ENCODE measurements at regions not wholly inside any gene's neighbourhood (a gene's known extent, or its start where the extent isn't known, plus 50 kb on each side); places are given as distances from the start of the nearest gene placed in this dataset.

- H3K9me3 ChIP-seq (ENCODE audit: control insufficient read depth, insufficient read depth, low read length), result no peaks in the 10 kb centered on the region
- no peak for DNase-seq (ENCODE audit: low read depth, low spot score)
- no CpG with 5 or more reads among the region's 2 CpGs for WGBS (ENCODE audit: insufficient coverage, insufficient read length)
- H3K36me3 ChIP-seq (ENCODE audit: control insufficient read depth, insufficient read depth, low read length), result no peaks in the 10 kb centered on the region
- no peak overlapping the region for H3K27ac ChIP-seq (ENCODE audit: low read length)
- H3K4me3 ChIP-seq (ENCODE audit: low read length), result no peak overlapping the region
- no peaks in the 10 kb centered on the region for H3K27me3 ChIP-seq (ENCODE audit: control insufficient read depth, insufficient read depth, low read length)
- no peaks in the 10 kb centered on the region; the same call in 1 of the 2 replicates for H3K4me1 ChIP-seq (ENCODE audit: control insufficient read depth, insufficient read depth, low read length)
These were observed 74.6 kb upstream of the ADPGK start for GRCh38 chr15:72858205-72858604.

- no peaks in the 10 kb centered on the region for H3K36me3 ChIP-seq (ENCODE audit: control insufficient read depth, insufficient read depth, low read length)
- no peak for DNase-seq (ENCODE audit: low read depth, low spot score)
- no peaks in the 10 kb centered on the region for H3K9me3 ChIP-seq (ENCODE audit: control insufficient read depth, insufficient read depth, low read length)
These were observed 73.9 kb upstream of the ADPGK start for GRCh38 chr15:72857331-72858063.

GRCh38 chr15:72856549-72857040, 73.0 kb upstream of the ADPGK start:
- Histone ChIP-seq H3K36me3 (ENCODE audit: control insufficient read depth, insufficient read depth, low read length) (no peaks in the 10 kb centered on the region), H3K9me3 (ENCODE audit: control insufficient read depth, insufficient read depth, low read length) (no peaks in the 10 kb centered on the region), H3K27ac (ENCODE audit: low read length) (no peak overlapping the region), H3K27me3 (ENCODE audit: control insufficient read depth, insufficient read depth, low read length) (no peaks in the 10 kb centered on the region), H3K4me1 (ENCODE audit: control insufficient read depth, insufficient read depth, low read length) (no peaks in the 10 kb centered on the region; the same call in 1 of the 2 replicates), H3K4me3 (ENCODE audit: low read length) (no peak overlapping the region)
- DNase-seq (ENCODE audit: low read depth, low spot score), result no peak
- no CpG with 5 or more reads among the region's 5 CpGs for WGBS (ENCODE audit: insufficient coverage, insufficient read length)

More at GRCh38 chr15:72857331-72858063, 73.9 kb upstream of the ADPGK start:
- H3K4me3 ChIP-seq (ENCODE audit: low read length), result no peak overlapping the region
- H3K27ac ChIP-seq (ENCODE audit: low read length), result no peak overlapping the region
- no peaks in the 10 kb centered on the region; the same call in 1 of the 2 replicates for H3K4me1 ChIP-seq (ENCODE audit: control insufficient read depth, insufficient read depth, low read length)
- no peaks in the 10 kb centered on the region for H3K27me3 ChIP-seq (ENCODE audit: control insufficient read depth, insufficient read depth, low read length)
- no CpG with 5 or more reads among the region's 9 CpGs for WGBS (ENCODE audit: insufficient coverage, insufficient read length)

GRCh38 chr15:72855791-72856190, 72.2 kb upstream of the ADPGK start:
- no peaks in the 10 kb centered on the region for H3K36me3 ChIP-seq (ENCODE audit: control insufficient read depth, insufficient read depth, low read length)
- H3K4me3 ChIP-seq (ENCODE audit: low read length), result no peak overlapping the region
- H3K27me3 ChIP-seq (ENCODE audit: control insufficient read depth, insufficient read depth, low read length), result no peaks in the 10 kb centered on the region
- H3K4me1 ChIP-seq (ENCODE audit: control insufficient read depth, insufficient read depth, low read length), result no peaks in the 10 kb centered on the region; the same call in 1 of the 2 replicates
- no peak for DNase-seq (ENCODE audit: low read depth, low spot score)
- no peak overlapping the region for H3K27ac ChIP-seq (ENCODE audit: low read length)
- WGBS (ENCODE audit: insufficient coverage, insufficient read length), result no CpG with 5 or more reads among the region's 3 CpGs
- no peaks in the 10 kb centered on the region for H3K9me3 ChIP-seq (ENCODE audit: control insufficient read depth, insufficient read depth, low read length)

- Histone ChIP-seq H3K27me3 (ENCODE audit: control insufficient read depth, insufficient read depth, low read length) (no peaks in the 10 kb centered on the region; the same call in 1 of the 2 replicates), H3K27ac (ENCODE audit: low read length) (no peak overlapping the region), H3K36me3 (ENCODE audit: control insufficient read depth, insufficient read depth, low read length) (no peaks in the 10 kb centered on the region), H3K4me1 (ENCODE audit: control insufficient read depth, insufficient read depth, low read length) (peaks cover 2% of the 10 kb centered on the region; the same call in 1 of the 2 replicates), H3K9me3 (ENCODE audit: control insufficient read depth, insufficient read depth, low read length) (no peaks in the 10 kb centered on the region), H3K4me3 (ENCODE audit: low read length) (no peak overlapping the region)
- DNase-seq (ENCODE audit: low read depth, low spot score), result no peak
- no CpG with 5 or more reads among the region's 3 CpGs for WGBS (ENCODE audit: insufficient coverage, insufficient read length)
These were observed 68.7 kb upstream of the ADPGK start for GRCh38 chr15:72852273-72852672.

- no peak for DNase-seq (ENCODE audit: low read depth, low spot score)
- H3K27me3 ChIP-seq (ENCODE audit: control insufficient read depth, insufficient read depth, low read length), result no peaks in the 10 kb centered on the region; the same call in 1 of the 2 replicates
- H3K36me3 ChIP-seq (ENCODE audit: control insufficient read depth, insufficient read depth, low read length), result no peaks in the 10 kb centered on the region
- 0 out of 2 replicates have a peak, but pooled peaks cover 2% of the 10 kb centered on the region for H3K4me1 ChIP-seq (ENCODE audit: control insufficient read depth, insufficient read depth, low read length)
- H3K9me3 ChIP-seq (ENCODE audit: control insufficient read depth, insufficient read depth, low read length), result no peaks in the 10 kb centered on the region
- H3K27ac ChIP-seq (ENCODE audit: low read length), result no peak overlapping the region
- no CpG with 5 or more reads among the region's 8 CpGs for WGBS (ENCODE audit: insufficient coverage, insufficient read length)
- no peak overlapping the region for H3K4me3 ChIP-seq (ENCODE audit: low read length)
These were observed 68.0 kb upstream of the ADPGK start for GRCh38 chr15:72851586-72851985.

- no peak overlapping the region for H3K4me3 ChIP-seq (ENCODE audit: low read length)
- no peaks in the 10 kb centered on the region; the same call in 1 of the 2 replicates for H3K27me3 ChIP-seq (ENCODE audit: control insufficient read depth, insufficient read depth, low read length)
- no peaks in the 10 kb centered on the region for H3K36me3 ChIP-seq (ENCODE audit: control insufficient read depth, insufficient read depth, low read length)
- no peak overlapping the region for H3K27ac ChIP-seq (ENCODE audit: low read length)
- WGBS (ENCODE audit: insufficient coverage, insufficient read length), result no CpG with 5 or more reads among the region's 3 CpGs
- 0 out of 2 replicates have a peak, but pooled peaks cover 2% of the 10 kb centered on the region for H3K4me1 ChIP-seq (ENCODE audit: control insufficient read depth, insufficient read depth, low read length)
- no peak for DNase-seq (ENCODE audit: low read depth, low spot score)
- H3K9me3 ChIP-seq (ENCODE audit: control insufficient read depth, insufficient read depth, low read length), result no peaks in the 10 kb centered on the region
These were observed 67.3 kb upstream of the ADPGK start for GRCh38 chr15:72850833-72851232.

- Histone ChIP-seq H3K27ac (ENCODE audit: low read length) (no peak overlapping the region), H3K9me3 (ENCODE audit: control insufficient read depth, insufficient read depth, low read length) (no peaks in the 10 kb centered on the region), H3K27me3 (ENCODE audit: control insufficient read depth, insufficient read depth, low read length) (no peaks in the 10 kb centered on the region; the same call in 1 of the 2 replicates), H3K4me3 (ENCODE audit: low read length) (no peak overlapping the region), H3K4me1 (ENCODE audit: control insufficient read depth, insufficient read depth, low read length) (0 out of 2 replicates have a peak, but pooled peaks cover 2% of the 10 kb centered on the region), H3K36me3 (ENCODE audit: control insufficient read depth, insufficient read depth, low read length) (no peaks in the 10 kb centered on the region)
- WGBS (ENCODE audit: insufficient coverage, insufficient read length), result no CpG with 5 or more reads among the region's 3 CpGs
- DNase-seq (ENCODE audit: low read depth, low spot score), result no peak
These were observed 64.2 kb upstream of the ADPGK start for GRCh38 chr15:72847806-72848205.

GRCh38 chr15:72847033-72847432, 63.5 kb upstream of the ADPGK start:
- Histone ChIP-seq H3K9me3 (ENCODE audit: control insufficient read depth, insufficient read depth, low read length) (no peaks in the 10 kb centered on the region), H3K4me1 (ENCODE audit: control insufficient read depth, insufficient read depth, low read length) (0 out of 2 replicates have a peak, but pooled peaks cover 2% of the 10 kb centered on the region), H3K27me3 (ENCODE audit: control insufficient read depth, insufficient read depth, low read length) (no peaks in the 10 kb centered on the region; the same call in 1 of the 2 replicates), H3K36me3 (ENCODE audit: control insufficient read depth, insufficient read depth, low read length) (no peaks in the 10 kb centered on the region), H3K4me3 (ENCODE audit: low read length) (no peak overlapping the region), H3K27ac (ENCODE audit: low read length) (no peak overlapping the region)
- no CpG with 5 or more reads among the region's 4 CpGs for WGBS (ENCODE audit: insufficient coverage, insufficient read length)
- no peak for DNase-seq (ENCODE audit: low read depth, low spot score)

GRCh38 chr15:72845981-72846383, 62.4 kb upstream of the ADPGK start:
- Histone ChIP-seq H3K9me3 (ENCODE audit: control insufficient read depth, insufficient read depth, low read length) (no peaks in the 10 kb centered on the region), H3K4me3 (ENCODE audit: low read length) (no peak overlapping the region), H3K27me3 (ENCODE audit: control insufficient read depth, insufficient read depth, low read length) (no peaks in the 10 kb centered on the region; the same call in 1 of the 2 replicates), H3K27ac (ENCODE audit: low read length) (no peak overlapping the region), H3K36me3 (ENCODE audit: control insufficient read depth, insufficient read depth, low read length) (no peaks in the 10 kb centered on the region), H3K4me1 (ENCODE audit: control insufficient read depth, insufficient read depth, low read length) (0 out of 2 replicates have a peak, but pooled peaks cover 2% of the 10 kb centered on the region)
- DNase-seq (ENCODE audit: low read depth, low spot score), result no peak

All from iPS DF 6.9 (cell line).